ENCODE measurements at regions not wholly inside any gene's neighbourhood (a gene's known extent, or its start where the extent isn't known, plus 50 kb on each side); places are given as distances from the start of the nearest gene placed in this dataset.

- no peak overlapping the region for H3K27ac Mint-ChIP-seq
- H3K27me3 Mint-ChIP-seq (ENCODE audit: low read depth), result peaks cover 5% of the 10 kb centered on the region
- TF ChIP-seq CTCF (IDR thresholded peaks at IDR 0.05; ENCODE audit: unreplicated experiment in 3 of 3), result no peak
- H3K4me3 Mint-ChIP-seq, result no peak overlapping the region
- no peaks in the 10 kb centered on the region for H3K36me3 Mint-ChIP-seq (ENCODE audit: low read depth)
- peaks cover 7% of the 10 kb centered on the region for H3K9me3 Mint-ChIP-seq
- no peaks in the 10 kb centered on the region for H3K4me1 Mint-ChIP-seq
Measured at GRCh38 chr13:76656056-76656455, 230.1 kb downstream of the KCTD12 start.

- Mint-ChIP-seq H3K4me1 (no peaks in the 10 kb centered on the region), H3K27me3 (ENCODE audit: low read depth) (peaks cover 5% of the 10 kb centered on the region), H3K36me3 (ENCODE audit: low read depth) (no peaks in the 10 kb centered on the region), H3K4me3 (no peak overlapping the region), H3K9me3 (peaks cover 7% of the 10 kb centered on the region), H3K27ac (no peak overlapping the region)
- no peak for TF ChIP-seq CTCF (IDR thresholded peaks at IDR 0.05; ENCODE audit: unreplicated experiment in 3 of 3)
Measured at GRCh38 chr13:76654263-76654662, 231.9 kb downstream of the KCTD12 start.

GRCh38 chr13:76651286-76651685 is 234.9 kb downstream of the KCTD12 start:
- no peak for TF ChIP-seq CTCF (IDR thresholded peaks at IDR 0.05; ENCODE audit: unreplicated experiment in 3 of 3)
- Mint-ChIP-seq H3K27ac (no peak overlapping the region), H3K9me3 (peaks cover 5% of the 10 kb centered on the region), H3K36me3 (ENCODE audit: low read depth) (no peaks in the 10 kb centered on the region), H3K27me3 (ENCODE audit: low read depth) (peaks cover 5% of the 10 kb centered on the region), H3K4me3 (no peak overlapping the region), H3K4me1 (no peaks in the 10 kb centered on the region)

- Mint-ChIP-seq H3K4me1 (peaks cover 2% of the 10 kb centered on the region), H3K27ac (no peak overlapping the region), H3K4me3 (no peak overlapping the region), H3K27me3 (ENCODE audit: low read depth) (no peaks in the 10 kb centered on the region), H3K9me3 (peaks cover 5% of the 10 kb centered on the region), H3K36me3 (ENCODE audit: low read depth) (no peaks in the 10 kb centered on the region)
- TF ChIP-seq CTCF (IDR thresholded peaks at IDR 0.05; ENCODE audit: unreplicated experiment in 3 of 3), result no peak
Measured at GRCh38 chr13:76647550-76647949, 238.7 kb downstream of the KCTD12 start.

GRCh38 chr13:76646946-76647345 is 239.3 kb downstream of the KCTD12 start:
- no peak overlapping the region for H3K4me3 Mint-ChIP-seq
- H3K9me3 Mint-ChIP-seq, result peaks cover 5% of the 10 kb centered on the region
- no peak overlapping the region for H3K27ac Mint-ChIP-seq
- no peaks in the 10 kb centered on the region for H3K36me3 Mint-ChIP-seq (ENCODE audit: low read depth)
- no peak for TF ChIP-seq CTCF (IDR thresholded peaks at IDR 0.05; ENCODE audit: unreplicated experiment in 3 of 3)
- H3K27me3 Mint-ChIP-seq (ENCODE audit: low read depth), result no peaks in the 10 kb centered on the region
- H3K4me1 Mint-ChIP-seq, result peaks cover 7% of the 10 kb centered on the region

GRCh38 chr13:76645632-76646031 is 240.6 kb downstream of the KCTD12 start:
- TF ChIP-seq CTCF (IDR thresholded peaks at IDR 0.05; ENCODE audit: unreplicated experiment in 3 of 3), result no peak
- Mint-ChIP-seq H3K36me3 (ENCODE audit: low read depth) (no peaks in the 10 kb centered on the region), H3K4me1 (peaks cover 19% of the 10 kb centered on the region), H3K27me3 (ENCODE audit: low read depth) (no peaks in the 10 kb centered on the region), H3K4me3 (no peak overlapping the region), H3K27ac (no peak overlapping the region), H3K9me3 (peaks cover 2% of the 10 kb centered on the region)
